SK-N-SH (cell line): ENCODE measurements at regions not wholly inside any gene's neighbourhood (a gene's known extent, or its start where the extent isn't known, plus 50 kb on each side); places are given as distances from the start of the nearest gene placed in this dataset.

Experiments
- CHD2 ChIP-seq: fragments of 150-350 bp; IDR thresholded peaks from 2 replicates; pipeline ENCODE4 v1.6.1; 2018; ENCODE audit warnings: low read length; ENCODE audit not compliant: partially characterized antibody
- CTCF ChIP-seq: fragments of 200-600 bp; sonication (generic); IDR thresholded peaks from 2 replicates; pipeline ENCODE4 v1.6.1; 2017; ENCODE audit warnings: antibody characterized with exemption, mild to moderate bottlenecking, moderate library complexity
- EP300 ChIP-seq, 2 experiments: IDR thresholded peaks; 2 replicates each; pipeline versions ENCODE4 v1.4.0 to v1.6.1; 2012; ENCODE audit warnings: borderline replicate concordance in 1 of 2, low read depth in 1 of 2, low read length in 1 of 2
- EZH2phosphoT487 ChIP-seq: fragments of 200-600 bp; sonication (generic); IDR thresholded peaks from 2 replicates; pipeline ENCODE4 v1.6.1; 2017; ENCODE audit warnings: low read depth, mixed run types, mild to moderate bottlenecking, antibody characterized with exemption, moderate library complexity, borderline replicate concordance
- FOXM1 ChIP-seq: IDR thresholded peaks from 2 replicates; pipeline ENCODE4 v1.4.0; 2012; ENCODE audit warnings: low read depth, mild to moderate bottlenecking
- NRF1 ChIP-seq: IDR thresholded peaks from 2 replicates; pipeline ENCODE4 v1.6.1; 2012; ENCODE audit warnings: low read depth, mild to moderate bottlenecking, low read length
- POLR2AphosphoS5 ChIP-seq: IDR thresholded peaks from 2 replicates; pipeline ENCODE4 v1.6.1; 2012; ENCODE audit warnings: low read depth, low read length
- RCOR1 ChIP-seq: fragments of 150-350 bp; IDR thresholded peaks from 2 replicates; pipeline ENCODE4 v1.6.1; 2017; ENCODE audit warnings: antibody characterized with exemption, low read length
- SIN3A ChIP-seq: IDR thresholded peaks from 2 replicates; pipeline ENCODE4 v1.6.1; 2012; ENCODE audit warnings: low read depth, mild to moderate bottlenecking, low read length, moderate library complexity, borderline replicate concordance

DNA sequence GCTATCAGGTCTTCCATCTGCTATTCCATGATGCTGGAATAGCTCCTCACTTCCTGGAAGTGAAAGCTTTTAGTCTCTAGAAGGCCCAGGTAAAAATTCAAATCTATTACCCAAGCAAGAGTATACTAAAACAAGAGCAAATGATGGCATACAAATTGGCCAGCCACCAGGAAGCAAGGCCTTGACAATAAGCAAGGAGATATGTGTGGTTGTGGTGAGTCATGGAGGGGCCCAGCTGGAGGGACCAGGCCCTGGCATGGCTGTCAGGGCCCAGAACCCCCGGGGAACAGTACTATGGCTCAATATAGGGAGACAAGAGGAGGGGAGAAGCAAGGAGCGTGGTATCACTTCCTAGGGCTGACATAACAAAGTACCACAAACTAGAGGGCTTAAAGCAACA lies 358.7 kb downstream of the RRAGC start:
- TF ChIP-seq CTCF: no peak
- TF ChIP-seq FOXM1: no peak
- no peak for TF ChIP-seq CHD2
- TF ChIP-seq POLR2AphosphoS5: no peak
- TF ChIP-seq SIN3A: no peak
- no peak for TF ChIP-seq EZH2phosphoT487
- no peak for TF ChIP-seq RCOR1
- no peak for TF ChIP-seq NRF1
- no peak for TF ChIP-seq EP300 (IDR thresholded peaks at IDR 0.05; ENCODE audit: borderline replicate concordance in 1 of 2, low read depth in 1 of 2, low read length in 1 of 2)
